SK-N-SH treated with all-trans-retinoic acid at 6 μM for 48 hours (cell line): ENCODE measurements at regions not wholly inside any gene's neighbourhood (a gene's known extent, or its start where the extent isn't known, plus 50 kb on each side); places are given as distances from the start of the nearest gene placed in this dataset.
"Not testable (repeated sequence)": the region's sequence is repeated elsewhere in the genome, so short reads cannot be mapped to it uniquely, and the experiment has no call there.

Source experiments
- ATAC-seq: fragments of 200-7000 bp; cut with Tn5 transposase; 3 replicates; pipeline ENCODE4 v1.9.1; 2020; ENCODE audit warnings: mild to moderate bottlenecking, moderate library complexity
- BACH2 ChIP-seq: fragments of 250-450 bp; sonication (Bioruptor Pico); IDR thresholded peaks from 2 replicates; pipeline ENCODE4 v1.9.0; 2021; ENCODE audit warnings: mild to moderate bottlenecking, borderline replicate concordance
- CREB5 ChIP-seq: fragments of 250-450 bp; sonication (Bioruptor Pico); IDR thresholded peaks from 2 replicates; pipeline ENCODE4 v1.5.1; 2020; ENCODE audit warnings: low read depth, mild to moderate bottlenecking, moderate library complexity
- CSDC2 ChIP-seq: fragments of 250-450 bp; sonication (Bioruptor Pico); IDR thresholded peaks from 2 replicates; pipeline ENCODE4 v1.5.0; 2020; ENCODE audit warnings: mild to moderate bottlenecking, moderate library complexity
- ESRRG ChIP-seq: fragments of 250-450 bp; sonication (Bioruptor Pico); IDR thresholded peaks from 2 replicates; pipeline ENCODE4 v1.6.1; 2021; ENCODE audit warnings: mild to moderate bottlenecking
- ISL1 ChIP-seq: fragments of 250-450 bp; sonication (Bioruptor Pico); IDR thresholded peaks from 2 replicates; pipeline ENCODE4 v2.1.2; 2022; ENCODE audit warnings: mild to moderate bottlenecking, moderate library complexity
- OSR1 ChIP-seq: fragments of 250-450 bp; sonication (Bioruptor Pico); IDR thresholded peaks from 2 replicates; pipeline ENCODE4 v1.8.0; 2022; ENCODE audit warnings: moderate library complexity, mild to moderate bottlenecking, inconsistent platforms
- PPARA ChIP-seq: fragments of 250-450 bp; sonication (Bioruptor Pico); IDR thresholded peaks from 2 replicates; pipeline ENCODE4 v1.5.0; 2020; ENCODE audit warnings: mild to moderate bottlenecking, borderline replicate concordance
- RARB ChIP-seq: fragments of 250-450 bp; sonication (Bioruptor Pico); IDR thresholded peaks from 2 replicates; pipeline ENCODE4 v1.8.0; 2021; ENCODE audit warnings: mild to moderate bottlenecking, moderate library complexity
- SNAI2 ChIP-seq: fragments of 250-450 bp; sonication (Bioruptor Pico); IDR thresholded peaks from 2 replicates; pipeline ENCODE4 v1.5.0; 2020; ENCODE audit warnings: mild to moderate bottlenecking, moderate library complexity
- TCF4 ChIP-seq: fragments of 250-450 bp; sonication (Bioruptor Pico); IDR thresholded peaks from 2 replicates; pipeline ENCODE4 v1.8.0; 2021; ENCODE audit warnings: mild to moderate bottlenecking, moderate library complexity, borderline replicate concordance
- ZC3H10 ChIP-seq: fragments of 250-450 bp; sonication (Bioruptor Pico); IDR thresholded peaks from 2 replicates; pipeline ENCODE4 v1.5.1; 2021; ENCODE audit warnings: mild to moderate bottlenecking, moderate library complexity
- ZFP3 ChIP-seq: fragments of 250-450 bp; sonication (Bioruptor Pico); IDR thresholded peaks from 2 replicates; pipeline ENCODE4 v1.5.0; 2020; ENCODE audit warnings: mild to moderate bottlenecking, moderate library complexity
- ZFP30 ChIP-seq: fragments of 450-650 bp; formaldehyde crosslinking; IDR thresholded peaks from 2 replicates; pipeline ENCODE4 v1.5.0; 2022; ENCODE audit warnings: mild to moderate bottlenecking, moderate library complexity
- ZNF565 ChIP-seq: fragments of 450-650 bp; formaldehyde crosslinking; conservative IDR thresholded peaks from 2 replicates; pipeline ENCODE4 v1.5.0; 2020; ENCODE audit warnings: low read depth, mild to moderate bottlenecking, moderate library complexity
- TF ChIP-seq, protein P1 (sequence below): fragments of 250-450 bp; sonication (Bioruptor Pico); IDR thresholded peaks from 2 replicates; pipeline ENCODE4 v1.5.0; 2020; ENCODE audit warnings: mild to moderate bottlenecking, moderate library complexity
- TF ChIP-seq, protein P2 (sequence below): fragments of 250-450 bp; sonication (Bioruptor Pico); IDR thresholded peaks from 2 replicates; pipeline ENCODE4 v1.8.0; 2020; ENCODE audit warnings: mild to moderate bottlenecking, moderate library complexity, borderline replicate concordance
- TF ChIP-seq, protein P3 (sequence below): fragments of 250-450 bp; sonication (Bioruptor Pico); IDR thresholded peaks from 2 replicates; pipeline ENCODE4 v1.5.1; 2021; ENCODE audit warnings: mild to moderate bottlenecking, moderate library complexity
- TF ChIP-seq, protein P4 (sequence below): fragments of 250-450 bp; sonication (Bioruptor Pico); IDR thresholded peaks from 2 replicates; pipeline ENCODE4 v1.8.0; 2021; ENCODE audit warnings: low read depth, mild to moderate bottlenecking, moderate library complexity, borderline replicate concordance

GRCh38 chr4:69030326-69030725 lies 65.9 kb upstream of the UGT2B7 start (continued):
- no peak for TF ChIP-seq CREB5 (CRISPR knock-in tag)
- TF ChIP-seq ZC3H10 (CRISPR knock-in tag), result no peak
- TF ChIP-seq CSDC2, result no peak
- TF ChIP-seq, all 23 proteins: peak for 0

DNA sequence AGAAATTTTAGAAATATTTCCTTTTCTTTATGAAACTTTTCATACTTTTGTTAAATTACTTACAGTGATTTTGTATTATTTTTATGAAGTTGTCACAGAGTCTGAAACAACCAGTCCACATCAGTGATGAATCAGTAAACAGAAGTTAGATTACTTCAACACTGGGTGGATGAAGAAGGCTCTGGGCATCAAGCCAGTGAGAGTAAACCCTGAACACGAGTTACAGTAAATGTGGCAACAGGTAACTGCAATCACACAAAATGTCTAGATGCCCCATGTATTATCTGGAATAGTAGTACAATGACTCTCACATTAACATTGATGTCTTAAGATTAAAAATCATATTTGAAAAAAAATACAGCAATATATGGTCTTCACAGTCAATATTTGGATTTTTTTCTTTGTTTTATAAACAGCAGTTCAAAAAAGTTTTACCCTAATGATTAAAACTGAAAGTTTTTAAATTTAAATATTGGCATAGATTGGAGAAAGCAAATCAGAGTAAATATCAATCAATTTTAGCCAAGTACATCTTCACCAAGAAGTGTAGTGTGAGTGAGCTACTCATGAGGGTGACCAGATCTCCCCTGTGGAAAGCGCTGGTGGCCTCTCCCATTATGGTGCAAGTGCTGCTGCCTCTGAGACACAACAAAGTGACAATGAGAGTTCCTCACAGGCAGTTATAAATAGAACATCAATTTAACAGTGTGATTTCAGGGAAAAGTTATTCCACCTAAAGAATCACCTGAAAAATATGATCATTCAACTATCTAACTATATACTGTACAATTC lies 63.2 kb upstream of the UGT2B7 start:
- TF ChIP-seq ZNF565 (CRISPR knock-in tag) (no peak), ESRRG (no peak), OSR1 (CRISPR knock-in tag) (no peak), CREB5 (CRISPR knock-in tag) (no peak), PPARA (CRISPR knock-in tag) (no peak), ZC3H10 (CRISPR knock-in tag) (no peak), SNAI2 (CRISPR knock-in tag) (no peak), ISL1 (CRISPR knock-in tag) (no peak)
- ATAC-seq, result no peak

GRCh38 chr4:69034315-69034740 lies 61.9 kb upstream of the UGT2B7 start:
- not testable (repeated sequence) for ATAC-seq

- TF ChIP-seq, protein P1, sequence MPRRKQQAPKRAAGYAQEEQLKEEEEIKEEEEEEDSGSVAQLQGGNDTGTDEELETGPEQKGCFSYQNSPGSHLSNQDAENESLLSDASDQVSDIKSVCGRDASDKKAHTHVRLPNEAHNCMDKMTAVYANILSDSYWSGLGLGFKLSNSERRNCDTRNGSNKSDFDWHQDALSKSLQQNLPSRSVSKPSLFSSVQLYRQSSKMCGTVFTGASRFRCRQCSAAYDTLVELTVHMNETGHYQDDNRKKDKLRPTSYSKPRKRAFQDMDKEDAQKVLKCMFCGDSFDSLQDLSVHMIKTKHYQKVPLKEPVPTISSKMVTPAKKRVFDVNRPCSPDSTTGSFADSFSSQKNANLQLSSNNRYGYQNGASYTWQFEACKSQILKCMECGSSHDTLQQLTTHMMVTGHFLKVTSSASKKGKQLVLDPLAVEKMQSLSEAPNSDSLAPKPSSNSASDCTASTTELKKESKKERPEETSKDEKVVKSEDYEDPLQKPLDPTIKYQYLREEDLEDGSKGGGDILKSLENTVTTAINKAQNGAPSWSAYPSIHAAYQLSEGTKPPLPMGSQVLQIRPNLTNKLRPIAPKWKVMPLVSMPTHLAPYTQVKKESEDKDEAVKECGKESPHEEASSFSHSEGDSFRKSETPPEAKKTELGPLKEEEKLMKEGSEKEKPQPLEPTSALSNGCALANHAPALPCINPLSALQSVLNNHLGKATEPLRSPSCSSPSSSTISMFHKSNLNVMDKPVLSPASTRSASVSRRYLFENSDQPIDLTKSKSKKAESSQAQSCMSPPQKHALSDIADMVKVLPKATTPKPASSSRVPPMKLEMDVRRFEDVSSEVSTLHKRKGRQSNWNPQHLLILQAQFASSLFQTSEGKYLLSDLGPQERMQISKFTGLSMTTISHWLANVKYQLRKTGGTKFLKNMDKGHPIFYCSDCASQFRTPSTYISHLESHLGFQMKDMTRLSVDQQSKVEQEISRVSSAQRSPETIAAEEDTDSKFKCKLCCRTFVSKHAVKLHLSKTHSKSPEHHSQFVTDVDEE, result no peak
- TF ChIP-seq, protein P2, sequence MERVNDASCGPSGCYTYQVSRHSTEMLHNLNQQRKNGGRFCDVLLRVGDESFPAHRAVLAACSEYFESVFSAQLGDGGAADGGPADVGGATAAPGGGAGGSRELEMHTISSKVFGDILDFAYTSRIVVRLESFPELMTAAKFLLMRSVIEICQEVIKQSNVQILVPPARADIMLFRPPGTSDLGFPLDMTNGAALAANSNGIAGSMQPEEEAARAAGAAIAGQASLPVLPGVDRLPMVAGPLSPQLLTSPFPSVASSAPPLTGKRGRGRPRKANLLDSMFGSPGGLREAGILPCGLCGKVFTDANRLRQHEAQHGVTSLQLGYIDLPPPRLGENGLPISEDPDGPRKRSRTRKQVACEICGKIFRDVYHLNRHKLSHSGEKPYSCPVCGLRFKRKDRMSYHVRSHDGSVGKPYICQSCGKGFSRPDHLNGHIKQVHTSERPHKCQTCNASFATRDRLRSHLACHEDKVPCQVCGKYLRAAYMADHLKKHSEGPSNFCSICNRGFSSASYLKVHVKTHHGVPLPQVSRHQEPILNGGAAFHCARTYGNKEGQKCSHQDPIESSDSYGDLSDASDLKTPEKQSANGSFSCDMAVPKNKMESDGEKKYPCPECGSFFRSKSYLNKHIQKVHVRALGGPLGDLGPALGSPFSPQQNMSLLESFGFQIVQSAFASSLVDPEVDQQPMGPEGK, result no peak
- TF ChIP-seq ESRRG (no peak), TCF4 (CRISPR knock-in tag) (no peak), ZFP30 (no peak), BACH2 (CRISPR knock-in tag) (no peak), OSR1 (CRISPR knock-in tag) (no peak), RARB (no peak), ZC3H10 (CRISPR knock-in tag) (no peak), ZNF565 (CRISPR knock-in tag) (no peak), CREB5 (CRISPR knock-in tag) (no peak), ZFP3 (CRISPR knock-in tag) (no peak), PPARA (CRISPR knock-in tag) (no peak)
- TF ChIP-seq, protein P3, sequence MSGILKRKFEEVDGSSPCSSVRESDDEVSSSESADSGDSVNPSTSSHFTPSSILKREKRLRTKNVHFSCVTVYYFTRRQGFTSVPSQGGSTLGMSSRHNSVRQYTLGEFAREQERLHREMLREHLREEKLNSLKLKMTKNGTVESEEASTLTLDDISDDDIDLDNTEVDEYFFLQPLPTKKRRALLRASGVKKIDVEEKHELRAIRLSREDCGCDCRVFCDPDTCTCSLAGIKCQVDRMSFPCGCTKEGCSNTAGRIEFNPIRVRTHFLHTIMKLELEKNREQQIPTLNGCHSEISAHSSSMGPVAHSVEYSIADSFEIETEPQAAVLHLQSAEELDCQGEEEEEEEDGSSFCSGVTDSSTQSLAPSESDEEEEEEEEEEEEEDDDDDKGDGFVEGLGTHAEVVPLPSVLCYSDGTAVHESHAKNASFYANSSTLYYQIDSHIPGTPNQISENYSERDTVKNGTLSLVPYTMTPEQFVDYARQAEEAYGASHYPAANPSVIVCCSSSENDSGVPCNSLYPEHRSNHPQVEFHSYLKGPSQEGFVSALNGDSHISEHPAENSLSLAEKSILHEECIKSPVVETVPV (CRISPR knock-in tag), result no peak
- TF ChIP-seq, protein P4, sequence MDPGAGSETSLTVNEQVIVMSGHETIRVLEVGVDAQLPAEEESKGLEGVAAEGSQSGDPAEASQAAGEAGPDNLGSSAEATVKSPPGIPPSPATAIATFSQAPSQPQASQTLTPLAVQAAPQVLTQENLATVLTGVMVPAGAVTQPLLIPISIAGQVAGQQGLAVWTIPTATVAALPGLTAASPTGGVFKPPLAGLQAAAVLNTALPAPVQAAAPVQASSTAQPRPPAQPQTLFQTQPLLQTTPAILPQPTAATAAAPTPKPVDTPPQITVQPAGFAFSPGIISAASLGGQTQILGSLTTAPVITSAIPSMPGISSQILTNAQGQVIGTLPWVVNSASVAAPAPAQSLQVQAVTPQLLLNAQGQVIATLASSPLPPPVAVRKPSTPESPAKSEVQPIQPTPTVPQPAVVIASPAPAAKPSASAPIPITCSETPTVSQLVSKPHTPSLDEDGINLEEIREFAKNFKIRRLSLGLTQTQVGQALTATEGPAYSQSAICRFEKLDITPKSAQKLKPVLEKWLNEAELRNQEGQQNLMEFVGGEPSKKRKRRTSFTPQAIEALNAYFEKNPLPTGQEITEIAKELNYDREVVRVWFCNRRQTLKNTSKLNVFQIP (CRISPR knock-in tag), result no peak
- no peak for ATAC-seq
These were observed 57.7 kb upstream of the UGT2B7 start for GRCh38 chr4:69038582-69038981.
